H1 (cell line): ENCODE measurements at regions not wholly inside any gene's neighbourhood (a gene's known extent, or its start where the extent isn't known, plus 50 kb on each side); places are given as distances from the start of the nearest gene placed in this dataset.

Experiments used
- CTCF ChIA-PET: fragments of 300-600 bp; sonication (Branson Sonifier 250); formaldehyde crosslinking; loops from one replicate; lab custom pipeline; 2021; ENCODE audit not compliant: partially characterized antibody; lab: Charles Lee
- POLR2A ChIA-PET: fragments of 300-600 bp; sonication (Branson Sonifier 250); formaldehyde crosslinking; loops from one replicate; lab custom pipeline; 2021; ENCODE audit warnings: inconsistent platforms; ENCODE audit not compliant: partially characterized antibody; lab: Charles Lee
- DNase-seq, 2 experiments: peaks; one replicate each; pipeline versions ENCODE4 v3.0.0 to v3.0.0-alpha.2; 2010 to 2022; ENCODE audit warnings: low spot score in 2 of 2, low read depth in 1 of 2, mixed read lengths in 1 of 2
- FAIRE-seq: peaks from 2 replicates; lab custom pipeline; 2011; peaks lifted over from hg19 to GRCh38; lab: Jason Lieb, UNC
- H2AFZ ChIP-seq: 2 replicates; pipeline ENCODE4 v1.8.1; 2012; ENCODE audit warnings: low read length, inconsistent platforms
- H2AK5ac ChIP-seq: 2 replicates; pipeline ENCODE4 v1.6.1; 2013; ENCODE audit warnings: low read depth, low read length
- H2BK120ac ChIP-seq: replicated peaks from 2 replicates; pipeline ENCODE3; 2013; ENCODE audit warnings: low read depth, low read length, inconsistent platforms
- H2BK12ac ChIP-seq: 2 replicates; pipeline ENCODE4 v1.6.1; 2013; ENCODE audit warnings: low read depth, low read length
- H2BK15ac ChIP-seq: 2 replicates; pipeline ENCODE4 v1.6.1; 2013; ENCODE audit warnings: low read length
- H2BK20ac ChIP-seq: 2 replicates; pipeline ENCODE4 v1.6.1; 2013; ENCODE audit warnings: low read length
- H2BK5ac ChIP-seq: 2 replicates; pipeline ENCODE4 v1.6.1; 2013; ENCODE audit warnings: low read depth, low read length
- H3K14ac ChIP-seq: 2 replicates; pipeline ENCODE4 v1.6.1; 2013; ENCODE audit warnings: inconsistent platforms; ENCODE audit not compliant: insufficient read length
- H3K18ac ChIP-seq: 2 replicates; pipeline ENCODE4 v1.6.1; 2013; ENCODE audit warnings: low read length; ENCODE audit errors: extremely low read depth
- H3K23ac ChIP-seq: 2 replicates; pipeline ENCODE4 v1.6.1; 2013; ENCODE audit warnings: inconsistent platforms; ENCODE audit not compliant: insufficient read length
- H3K23me2 ChIP-seq: 2 replicates; pipeline ENCODE4 v1.6.1; 2013; ENCODE audit warnings: low read depth, low read length
- H3K27ac ChIP-seq: 2 replicates; pipeline ENCODE4 v1.6.1; 2011; ENCODE audit warnings: low read depth, low read length, inconsistent platforms
- H3K27me3 ChIP-seq, 4 experiments: replicated peaks in 1 of 4; 1 replicate in 1 of 4; 2 replicates in 3 of 4; pipeline versions ENCODE4 v1.6.1 to v1.8.1; 2011 to 2013; ENCODE audit warnings: low read length in 3 of 4, mild to moderate bottlenecking in 3 of 4, inconsistent platforms in 2 of 4, mixed read lengths in 2 of 4, moderate library complexity in 1 of 4; ENCODE audit not compliant: control insufficient read depth in 3 of 4, insufficient read depth in 3 of 4; ENCODE audit errors: extremely low read depth in 1 of 4
- H3K36me3 ChIP-seq, 4 experiments: 2 replicates each; pipeline versions ENCODE4 v1.6.1 to v1.8.1; 2011 to 2013; ENCODE audit warnings: mild to moderate bottlenecking in 4 of 4, low read length in 3 of 4, moderate library complexity in 2 of 4, control low read depth in 1 of 4, inconsistent platforms in 1 of 4; ENCODE audit not compliant: insufficient read depth in 4 of 4, control insufficient read depth in 2 of 4
- H3K4ac ChIP-seq: replicated peaks from 2 replicates; pipeline ENCODE3; 2013; ENCODE audit warnings: low read length, low read depth, mixed read lengths, inconsistent platforms; ENCODE audit not compliant: insufficient read length
- H3K4me1 ChIP-seq, 4 experiments: replicated peaks in 1 of 4; 1 replicate in 1 of 4; 2 replicates in 3 of 4; pipeline versions ENCODE4 v1.6.1 to v1.8.1; 2011 to 2013; ENCODE audit warnings: low read length in 3 of 4, inconsistent platforms in 2 of 4, mixed read lengths in 1 of 4; ENCODE audit not compliant: insufficient read depth in 4 of 4, control insufficient read depth in 3 of 4
- H3K4me2 ChIP-seq, 2 experiments: 2 replicates each; pipeline versions ENCODE4 v1.6.1 to v1.8.1; 2011 to 2013; ENCODE audit warnings: low read depth in 2 of 2, low read length in 2 of 2, control low read depth in 1 of 2, inconsistent platforms in 1 of 2, mild to moderate bottlenecking in 1 of 2; ENCODE audit not compliant: insufficient read depth in 1 of 2
- H3K4me3 ChIP-seq, 4 experiments: fragments of 200-600, 300-600 bp in 1 of 4; sonication (generic), shearing (Covaris generic), sonication (Bioruptor Twin) in 1 of 4; 2 replicates each; pipeline versions ENCODE4 v1.5.1 to v1.8.1; 2011 to 2016; ENCODE audit warnings: low read length in 4 of 4, low read depth in 3 of 4, control low read depth in 2 of 4, inconsistent platforms in 2 of 4, mild to moderate bottlenecking in 2 of 4, mixed read lengths in 1 of 4, moderate library complexity in 1 of 4; ENCODE audit not compliant: insufficient read depth in 2 of 4; ENCODE audit errors: extremely low read depth in 1 of 4
- H3K56ac ChIP-seq: replicated peaks from 2 replicates; pipeline ENCODE3; 2013; ENCODE audit warnings: low read depth, mild to moderate bottlenecking, mixed read lengths, low read length, inconsistent platforms; ENCODE audit not compliant: insufficient read length
- H3K79me1 ChIP-seq: 2 replicates; pipeline ENCODE4 v1.6.1; 2013; ENCODE audit warnings: low read depth, low read length, control low read depth
- H3K79me2 ChIP-seq, 2 experiments: 2 replicates each; pipeline versions ENCODE4 v1.6.1 to v1.8.1; 2012 to 2013; ENCODE audit warnings: low read length in 2 of 2, mild to moderate bottlenecking in 2 of 2, inconsistent platforms in 1 of 2; ENCODE audit not compliant: insufficient read depth in 2 of 2, control insufficient read depth in 1 of 2
- H3K9ac ChIP-seq, 4 experiments: replicated peaks in 1 of 4; 1 replicate in 1 of 4; 2 replicates in 3 of 4; pipeline versions ENCODE4 v1.6.1 to v1.8.1; 2011 to 2013; ENCODE audit warnings: low read depth in 3 of 4, low read length in 3 of 4, control low read depth in 2 of 4, mild to moderate bottlenecking in 2 of 4, moderate library complexity in 2 of 4, inconsistent platforms in 1 of 4; ENCODE audit errors: extremely low read depth in 1 of 4
- H3K9me3 ChIP-seq, 2 experiments: 2 replicates each; pipeline versions ENCODE4 v1.6.1 to v1.8.1; 2012 to 2013; ENCODE audit warnings: mild to moderate bottlenecking in 2 of 2, moderate library complexity in 2 of 2, control low read depth in 1 of 2, inconsistent platforms in 1 of 2, low read depth in 1 of 2, low read length in 1 of 2, mixed read lengths in 1 of 2; ENCODE audit not compliant: insufficient read depth in 2 of 2
- H4K20me1 ChIP-seq, 2 experiments: replicated peaks in 1 of 2; 2 replicates each; pipeline versions ENCODE3 to v1.8.1; 2011 to 2013; ENCODE audit warnings: inconsistent platforms in 2 of 2, low read length in 2 of 2, mild to moderate bottlenecking in 1 of 2; ENCODE audit not compliant: insufficient read depth in 2 of 2, control insufficient read depth in 1 of 2
- H4K5ac ChIP-seq: 2 replicates; pipeline ENCODE4 v1.6.1; 2013; ENCODE audit warnings: low read length, low read depth, mixed read lengths, inconsistent platforms; ENCODE audit not compliant: insufficient read length
- H4K8ac ChIP-seq: 2 replicates; pipeline ENCODE4 v1.8.0; 2013; ENCODE audit warnings: mild to moderate bottlenecking, moderate library complexity, low read length, inconsistent platforms; ENCODE audit not compliant: insufficient read depth; ENCODE audit errors: extremely low read depth
- H4K91ac ChIP-seq: replicated peaks from 2 replicates; pipeline ENCODE3; 2013; ENCODE audit warnings: low read length, mixed read lengths, inconsistent platforms; ENCODE audit not compliant: insufficient read length
- ATF2 ChIP-seq: IDR thresholded peaks from 2 replicates; pipeline ENCODE4 v1.6.1; 2012; ENCODE audit warnings: low read length, inconsistent platforms
- BRCA1 ChIP-seq: IDR thresholded peaks from 2 replicates; pipeline ENCODE4 v1.6.1; 2012; ENCODE audit warnings: low read depth, low read length, improper control_type of control experiment
- CBX8 ChIP-seq: fragments of 300-800, 300-1000 bp; sonication (generic); IDR thresholded peaks from 2 replicates; pipeline ENCODE4 v1.7.1; 2016; ENCODE audit warnings: low read depth, low read length, borderline replicate concordance
- CEBPB ChIP-seq: IDR thresholded peaks from 2 replicates; pipeline ENCODE4 v1.6.1; 2012; ENCODE audit warnings: low read depth, low read length
- KDM4A ChIP-seq: IDR thresholded peaks from one replicate; pipeline ENCODE4 v1.7.1; 2012; ENCODE audit warnings: low read depth, mild to moderate bottlenecking, moderate library complexity, low read length, inconsistent platforms; ENCODE audit not compliant: severe bottlenecking
- KDM5A ChIP-seq: fragments of 200-600 bp; IDR thresholded peaks from 2 replicates; pipeline ENCODE4 v1.7.1; 2012; ENCODE audit warnings: mild to moderate bottlenecking, low read length, inconsistent platforms, mixed read lengths
- PHF8 ChIP-seq: fragments of 200-600 bp; sonication (generic); conservative IDR thresholded peaks from 2 replicates; pipeline ENCODE4 v1.7.1; 2012; ENCODE audit warnings: low read depth, mild to moderate bottlenecking, inconsistent platforms, low read length, moderate library complexity
- POU5F1 ChIP-seq: IDR thresholded peaks from 2 replicates; pipeline ENCODE4 v1.6.1; 2011; ENCODE audit warnings: low read depth, mild to moderate bottlenecking, low read length, moderate library complexity
- RAD21 ChIP-seq, 2 experiments: IDR thresholded peaks in 1 of 2; conservative IDR thresholded peaks in 1 of 2; 2 replicates each; pipeline ENCODE4 v1.6.1; 2011; ENCODE audit warnings: low read depth in 2 of 2, low read length in 2 of 2, improper control_type of control experiment in 1 of 2, inconsistent platforms in 1 of 2, mild to moderate bottlenecking in 1 of 2, moderate library complexity in 1 of 2
- SIX5 ChIP-seq: IDR thresholded peaks from 2 replicates; pipeline ENCODE4 v1.6.1; 2011; ENCODE audit warnings: mild to moderate bottlenecking, low read depth, low read length
- SP4 ChIP-seq: IDR thresholded peaks from 2 replicates; pipeline ENCODE4 v1.6.1; 2012; ENCODE audit warnings: low read length, inconsistent platforms
- WGBS, 2 experiments: shearing (Covaris generic) in 1 of 2; methylation state at CpG; one replicate each; pipeline versions ENCODE4 v1.1.6 to v1.1.7; 2013 to 2015; ENCODE audit warnings: low lambda C conversion rate in 2 of 2, mixed read lengths in 2 of 2, inconsistent platforms in 1 of 2, low coverage in 1 of 2, missing lambda C conversion rate in 1 of 2; ENCODE audit not compliant: insufficient replicate concordance in 2 of 2, insufficient coverage in 1 of 2, insufficient read length in 1 of 2; ENCODE audit errors: extremely low coverage in 1 of 2, missing lambda C conversion rate in 1 of 2; 5-methylcytosine and 5-hydroxymethylcytosine counted together
- TF ChIP-seq, protein P1 (sequence below): IDR thresholded peaks from 2 replicates; pipeline ENCODE4 v1.6.1; 2011; ENCODE audit warnings: low read length, improper control_type of control experiment

DNA sequence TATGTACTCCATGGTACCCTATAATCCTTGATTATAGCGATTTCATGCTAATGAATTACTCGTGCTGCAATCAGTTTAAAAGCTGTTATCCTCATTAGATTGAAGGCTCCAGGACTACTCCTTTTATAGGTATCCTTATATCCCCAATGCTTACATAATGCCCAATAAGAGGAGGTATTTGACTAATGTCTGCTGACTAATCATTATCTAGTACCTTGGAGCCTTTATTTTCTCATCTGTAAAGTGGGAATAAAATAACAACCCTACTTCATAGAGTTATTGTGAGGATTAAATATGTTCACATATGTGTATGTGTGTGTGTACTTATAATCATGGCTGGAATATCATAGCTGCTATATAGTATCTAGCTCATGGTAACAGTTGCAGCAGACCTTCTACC lies 1031.5 kb downstream of the CDH11 start:
- H3K36me3 ChIP-seq: no peaks in the 10 kb centered on the region
- 82% methylated on average over 2 of the region's 2 CpGs; no CpG with 5 or more reads in 1 of the 2 experiments for WGBS, 2 experiments
- no peak overlapping the region for H2AFZ ChIP-seq
- H2BK5ac ChIP-seq: no peak overlapping the region
- H3K14ac ChIP-seq: no peak overlapping the region
- no peak overlapping the region for H3K56ac ChIP-seq
- no peaks in the 10 kb centered on the region for H4K20me1 ChIP-seq
- no peaks in the 10 kb centered on the region for H3K9me3 ChIP-seq
- H2BK20ac ChIP-seq: no peak overlapping the region
- H2AK5ac ChIP-seq: no peak overlapping the region
- no peak overlapping the region for H4K91ac ChIP-seq
- no peak overlapping the region for H3K4me3 ChIP-seq
- DNase-seq: no peak
- H3K27ac ChIP-seq: no peak overlapping the region
- no peak overlapping the region for H3K9ac ChIP-seq
- no peak overlapping the region for H2BK15ac ChIP-seq
- TF ChIP-seq CBX8: no peak
- TF ChIP-seq PHF8: no peak
- TF ChIP-seq POU5F1: no peak
- TF ChIP-seq ATF2: no peak
- TF ChIP-seq BRCA1: no peak
- TF ChIP-seq KDM5A: no peak
- TF ChIP-seq KDM4A: no peak
- no peak for TF ChIP-seq SIX5
- TF ChIP-seq, protein P1, sequence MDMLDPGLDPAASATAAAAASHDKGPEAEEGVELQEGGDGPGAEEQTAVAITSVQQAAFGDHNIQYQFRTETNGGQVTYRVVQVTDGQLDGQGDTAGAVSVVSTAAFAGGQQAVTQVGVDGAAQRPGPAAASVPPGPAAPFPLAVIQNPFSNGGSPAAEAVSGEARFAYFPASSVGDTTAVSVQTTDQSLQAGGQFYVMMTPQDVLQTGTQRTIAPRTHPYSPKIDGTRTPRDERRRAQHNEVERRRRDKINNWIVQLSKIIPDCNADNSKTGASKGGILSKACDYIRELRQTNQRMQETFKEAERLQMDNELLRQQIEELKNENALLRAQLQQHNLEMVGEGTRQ: no peak
- TF ChIP-seq RAD21 (IDR thresholded peaks at IDR 0.05 in 1 of 2, conservative IDR thresholded peaks at IDR 0.05 in 1 of 2; ENCODE audit: low read depth in 2 of 2, low read length in 2 of 2): no peak
- no peak for TF ChIP-seq SP4
- TF ChIP-seq CEBPB: no peak
- H3K4me1 ChIP-seq: no peaks in the 10 kb centered on the region
- H3K27me3 ChIP-seq: no peaks in the 10 kb centered on the region
- no peak overlapping the region for H3K4ac ChIP-seq
- H3K79me1 ChIP-seq: no peaks in the 10 kb centered on the region
- H3K79me2 ChIP-seq: no peaks in the 10 kb centered on the region
- no peak overlapping the region for H3K4me2 ChIP-seq
- no peak overlapping the region for H2BK12ac ChIP-seq
- FAIRE-seq: no peak
- no peak overlapping the region for H4K8ac ChIP-seq
- H2BK120ac ChIP-seq: no peak overlapping the region
- ChIA-PET CTCF (interaction anchor here (0.7 to 1.9 kb wide), 11 partner anchors 10 to 892 kb away, joined by 3 to 5 read pairs (median 3); no protein-coding TSS in a partner anchor), POLR2A (no interaction called here)
- no peaks in the 10 kb centered on the region for H3K23me2 ChIP-seq
- no peak overlapping the region for H3K18ac ChIP-seq
- no peak overlapping the region for H3K23ac ChIP-seq
- no peak overlapping the region for H4K5ac ChIP-seq
